GM19239 (cell line): ENCODE measurements at regions not wholly inside any gene's neighbourhood (a gene's known extent, or its start where the extent isn't known, plus 50 kb on each side); places are given as distances from the start of the nearest gene placed in this dataset.
A peak's percentile ranks its signal among the peaks of the same experiment; 100 is the strongest.

Source experiments
- DNase-seq: peaks from one replicate; pipeline ENCODE4 v3.0.0; 2011; ENCODE audit warnings: low spot score; ENCODE audit not compliant: insufficient read length
- FAIRE-seq: peaks from 2 replicates; lab custom pipeline; 2011; peaks lifted over from hg19 to GRCh38; lab: Jason Lieb, UNC

GRCh38 chr2:6525475-6525964 lies 340.2 kb downstream of the CMPK2 start:
- no peak for DNase-seq
- no peak for FAIRE-seq

- DNase-seq (no peak), FAIRE-seq (peak; percentile 8)
Measured at GRCh38 chr2:6526093-6526824, 339.4 kb downstream of the CMPK2 start.

- DNase-seq = no peak
- no peak for FAIRE-seq
Measured at GRCh38 chr2:6531304-6531703, 334.4 kb downstream of the CMPK2 start.

- DNase-seq = no peak
- FAIRE-seq = no peak
Measured at GRCh38 chr2:6535572-6535971, 330.1 kb downstream of the CMPK2 start.

DNA sequence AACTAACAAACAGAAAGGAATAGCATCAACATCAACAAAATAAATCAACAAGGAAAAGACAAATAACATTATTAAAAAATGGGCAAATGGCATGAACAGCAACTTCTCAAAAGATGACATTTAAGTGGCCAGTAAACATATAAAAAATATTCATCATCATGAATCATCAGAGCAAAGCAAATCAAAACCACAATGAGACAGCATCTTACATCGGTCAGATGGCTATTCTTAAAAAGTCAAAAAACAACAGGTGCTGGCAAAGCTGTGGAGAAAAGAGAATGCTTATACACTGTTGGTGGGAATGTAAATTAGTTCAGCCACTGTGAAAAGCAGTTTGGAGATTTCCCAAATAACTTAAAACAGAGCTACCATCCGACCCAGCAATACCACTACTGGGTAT lies 327.1 kb downstream of the CMPK2 start:
- FAIRE-seq = no peak

DNA sequence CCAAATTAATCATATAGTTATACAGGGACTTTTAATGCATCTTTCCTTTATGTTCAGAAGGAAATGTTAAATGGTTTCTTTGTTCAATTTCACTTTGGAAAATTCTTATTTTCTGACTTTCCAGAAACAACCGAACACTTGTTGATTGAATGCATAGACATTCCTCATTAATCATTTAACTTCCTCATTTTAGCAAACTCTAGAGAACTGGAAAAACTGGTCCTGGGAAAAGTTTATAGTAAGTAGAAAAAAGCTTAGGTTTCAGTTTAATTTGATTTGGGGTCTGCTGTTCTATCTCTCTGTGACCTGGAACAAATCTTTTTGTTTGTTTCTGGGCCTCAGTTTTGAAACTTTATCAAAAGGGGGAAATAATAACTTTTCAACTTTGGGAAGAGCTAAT lies 320.4 kb downstream of the CMPK2 start:
- no peak for DNase-seq
- FAIRE-seq = no peak

More for the DNA sequence above, 327.1 kb downstream of the CMPK2 start:
- no peak for DNase-seq

- DNase-seq (no peak), FAIRE-seq (no peak)
Measured at GRCh38 chr2:6545795-6546194, 319.9 kb downstream of the CMPK2 start.

GRCh38 chr2:6554466-6554865 lies 311.2 kb downstream of the CMPK2 start:
- no peak for FAIRE-seq
- no peak for DNase-seq

DNA sequence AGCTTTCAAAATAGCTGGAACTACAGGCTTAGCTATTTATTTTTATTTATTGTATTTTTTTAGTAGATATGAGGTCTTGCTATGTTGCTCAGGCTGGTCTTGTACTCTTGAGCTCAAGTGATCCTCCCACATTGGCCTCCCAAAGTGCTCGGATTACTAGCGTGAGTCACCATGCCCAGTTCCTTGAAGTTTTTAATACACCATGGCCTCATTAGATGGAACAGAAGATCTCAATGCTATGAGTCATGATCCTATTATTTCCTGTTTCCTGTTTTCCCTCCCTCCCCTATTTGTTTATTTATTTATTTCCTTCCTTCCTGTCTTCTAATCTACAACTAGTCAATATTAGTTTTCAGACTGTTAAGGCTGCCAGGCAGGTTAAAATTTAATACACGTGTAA lies 309.0 kb downstream of the CMPK2 start:
- DNase-seq = no peak
- no peak for FAIRE-seq

GRCh38 chr2:6557737-6558136 lies 308.0 kb downstream of the CMPK2 start:
- FAIRE-seq (no peak), DNase-seq (no peak)

GRCh38 chr2:6562771-6563170 lies 302.9 kb downstream of the CMPK2 start:
- FAIRE-seq = no peak

GRCh38 chr2:6564326-6564725 lies 301.4 kb downstream of the CMPK2 start:
- DNase-seq (no peak), FAIRE-seq (no peak)

More at GRCh38 chr2:6562771-6563170, 302.9 kb downstream of the CMPK2 start:
- no peak for DNase-seq

- DNase-seq (no peak), FAIRE-seq (no peak)
Measured at GRCh38 chr2:6574121-6574520, 291.6 kb downstream of the CMPK2 start.

- no peak for FAIRE-seq
- DNase-seq = no peak
Measured at GRCh38 chr2:6576302-6576701, 289.4 kb downstream of the CMPK2 start.

GRCh38 chr2:6577960-6578359 lies 287.7 kb downstream of the CMPK2 start:
- DNase-seq = no peak

GRCh38 chr2:6578416-6578815 lies 287.3 kb downstream of the CMPK2 start:
- FAIRE-seq (no peak), DNase-seq (no peak)

More at GRCh38 chr2:6577960-6578359, 287.7 kb downstream of the CMPK2 start:
- no peak for FAIRE-seq

- FAIRE-seq (no peak), DNase-seq (no peak)
Measured at GRCh38 chr2:6579281-6579680, 286.4 kb downstream of the CMPK2 start.

GRCh38 chr2:6580982-6581381 lies 284.7 kb downstream of the CMPK2 start:
- DNase-seq (no peak), FAIRE-seq (no peak)

- no peak for FAIRE-seq
Measured at GRCh38 chr2:6589150-6589549, 276.6 kb downstream of the CMPK2 start.

DNA sequence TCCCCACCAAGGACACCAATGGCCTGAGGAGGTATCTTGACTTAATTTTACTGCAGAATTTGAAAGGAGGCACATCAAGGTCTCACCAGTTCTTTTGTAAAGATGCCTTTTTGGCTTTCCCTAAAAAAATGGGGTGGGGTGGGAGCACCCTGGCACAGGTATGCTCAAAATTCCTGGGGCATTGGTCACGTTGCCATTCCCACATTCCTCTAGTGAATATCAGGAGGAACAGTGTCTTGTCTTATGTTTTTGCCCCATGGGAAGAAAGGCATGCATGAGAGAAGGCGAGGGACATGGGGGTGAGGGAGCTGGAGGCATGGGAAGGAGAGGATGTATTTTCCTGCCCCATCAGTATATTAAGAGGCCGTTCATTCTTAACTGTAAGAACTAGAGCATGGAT lies 275.3 kb downstream of the CMPK2 start:
- DNase-seq = no peak
- FAIRE-seq = no peak

More at GRCh38 chr2:6589150-6589549, 276.6 kb downstream of the CMPK2 start:
- DNase-seq = no peak

- DNase-seq (no peak), FAIRE-seq (no peak)
Measured at GRCh38 chr2:6602471-6602870, 263.2 kb downstream of the CMPK2 start.

GRCh38 chr2:6605836-6606505 lies 259.7 kb downstream of the CMPK2 start:
- DNase-seq = no peak
- FAIRE-seq = no peak
